GM19351 (cell line): ENCODE measurements at regions not wholly inside any gene's neighbourhood (a gene's known extent, or its start where the extent isn't known, plus 50 kb on each side); places are given as distances from the start of the nearest gene placed in this dataset.
A peak's percentile ranks its signal among the peaks of the same experiment; 100 is the strongest.

Experiments
- ATAC-seq: cut with Tn5 transposase; IDR thresholded peaks from one replicate; pipeline ENCODE4 v1.9.1; 2021; ENCODE audit warnings: mild to moderate bottlenecking, moderate library complexity; ENCODE audit not compliant: unreplicated experiment

- peak; percentile 75 for ATAC-seq
These were observed 518.7 kb downstream of the MCTP2 start for GRCh38 chr15:94749811-94750617.

- no peak for ATAC-seq
These were observed 529.0 kb downstream of the MCTP2 start for GRCh38 chr15:94760348-94760747.

GRCh38 chr15:94761574-94761973 lies 530.2 kb downstream of the MCTP2 start:
- no peak for ATAC-seq

- ATAC-seq = no peak
These were observed 537.7 kb downstream of the MCTP2 start for GRCh38 chr15:94769089-94769488.

GRCh38 chr15:94770199-94770598 lies 538.8 kb downstream of the MCTP2 start:
- ATAC-seq = no peak

GRCh38 chr15:94777037-94777436 lies 545.7 kb downstream of the MCTP2 start:
- no peak for ATAC-seq

GRCh38 chr15:94778840-94779239 lies 547.5 kb downstream of the MCTP2 start:
- no peak for ATAC-seq

GRCh38 chr15:94780166-94780565 lies 548.8 kb downstream of the MCTP2 start:
- no peak for ATAC-seq

GRCh38 chr15:94785091-94785490 lies 553.7 kb downstream of the MCTP2 start:
- no peak for ATAC-seq

- ATAC-seq = no peak
These were observed 559.6 kb downstream of the MCTP2 start for GRCh38 chr15:94791008-94791407.

GRCh38 chr15:94791510-94791909 lies 560.1 kb downstream of the MCTP2 start:
- no peak for ATAC-seq

GRCh38 chr15:94792196-94792595 lies 560.8 kb downstream of the MCTP2 start:
- ATAC-seq = no peak

- ATAC-seq = no peak
These were observed 561.8 kb downstream of the MCTP2 start for GRCh38 chr15:94793207-94793606.

GRCh38 chr15:94793641-94794040 lies 562.3 kb downstream of the MCTP2 start:
- ATAC-seq = no peak

- ATAC-seq = no peak
These were observed 573.3 kb downstream of the MCTP2 start for GRCh38 chr15:94804613-94805012.

- no peak for ATAC-seq
These were observed 583.9 kb downstream of the MCTP2 start for GRCh38 chr15:94815110-94815731.

GRCh38 chr15:94815914-94816313 lies 584.6 kb downstream of the MCTP2 start:
- no peak for ATAC-seq

- no peak for ATAC-seq
These were observed 598.8 kb downstream of the MCTP2 start for GRCh38 chr15:94829887-94830884.

GRCh38 chr15:94834000-94834399 lies 602.6 kb downstream of the MCTP2 start:
- ATAC-seq = no peak

GRCh38 chr15:94834494-94834893 lies 603.1 kb downstream of the MCTP2 start:
- ATAC-seq = no peak

GRCh38 chr15:94838281-94838680 lies 606.9 kb downstream of the MCTP2 start:
- ATAC-seq = no peak
